ENCODE measurements at regions not wholly inside any gene's neighbourhood (a gene's known extent, or its start where the extent isn't known, plus 50 kb on each side); places are given as distances from the start of the nearest gene placed in this dataset.
"Not testable (repeated sequence)": the region's sequence is repeated elsewhere in the genome, so short reads cannot be mapped to it uniquely, and the experiment has no call there.

DNA sequence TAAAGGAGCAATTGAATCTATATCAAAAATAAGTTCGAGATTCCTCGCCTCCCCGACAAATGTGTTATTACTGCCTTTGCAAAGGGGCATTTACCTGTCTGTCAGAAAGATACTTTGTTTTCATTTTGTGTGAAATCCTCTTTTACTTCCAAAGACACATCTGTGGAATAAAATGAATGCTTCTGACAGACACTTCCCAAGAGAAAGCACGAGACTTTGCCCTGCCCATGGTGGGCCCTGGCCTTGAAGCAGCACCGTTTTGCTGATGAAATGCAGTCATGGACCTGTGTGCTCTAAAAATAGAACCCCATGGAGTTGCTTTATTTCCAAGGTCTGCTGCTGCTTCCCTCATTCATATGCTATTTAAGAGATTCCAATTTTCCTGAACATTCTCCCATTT lies 85.9 kb upstream of the USP47 start:
- no peak for DNase-seq

- no peak for DNase-seq
Observed at GRCh38 chr11:11752679-11753078, 89.1 kb upstream of the USP47 start.

DNA sequence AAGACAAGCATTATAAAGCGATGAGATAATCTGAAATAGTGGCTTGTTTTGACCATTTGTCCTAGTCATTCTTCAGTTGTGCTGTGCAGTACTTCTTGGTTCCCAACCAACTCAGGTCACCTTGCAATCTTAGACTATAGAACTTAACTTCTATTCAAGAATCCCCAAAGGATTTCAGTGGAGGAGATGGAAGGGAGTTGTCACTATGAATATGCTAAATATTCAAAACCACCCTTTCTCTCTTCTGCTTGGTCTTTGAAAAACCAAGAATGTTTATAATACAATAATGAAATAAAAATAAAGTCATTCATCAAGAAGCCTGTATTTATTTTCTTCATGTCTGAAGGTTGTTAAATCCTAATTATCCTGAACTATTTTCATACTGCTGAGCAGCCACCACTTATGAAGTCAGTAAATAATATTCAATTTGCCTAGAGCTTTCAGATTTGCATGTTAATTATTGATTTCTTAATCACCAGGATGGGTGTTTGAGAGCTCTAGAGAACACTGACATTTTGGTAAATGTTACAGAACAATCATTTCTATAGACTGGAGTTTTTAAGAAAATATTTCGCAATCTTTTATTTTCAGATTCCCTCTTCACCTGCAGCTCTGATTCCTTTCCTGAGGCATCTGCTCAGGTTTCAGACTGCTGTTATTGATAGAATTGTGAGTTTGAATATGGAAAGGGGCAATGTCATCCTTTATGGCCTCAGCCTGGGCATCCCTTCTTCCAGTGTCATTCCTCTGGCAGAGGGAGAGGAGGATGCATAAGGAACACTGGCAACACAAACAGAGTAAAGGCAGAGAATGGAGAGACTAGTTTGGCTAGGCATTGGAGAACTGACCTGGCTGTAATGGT lies 91.5 kb upstream of the USP47 start:
- no peak for DNase-seq

DNA sequence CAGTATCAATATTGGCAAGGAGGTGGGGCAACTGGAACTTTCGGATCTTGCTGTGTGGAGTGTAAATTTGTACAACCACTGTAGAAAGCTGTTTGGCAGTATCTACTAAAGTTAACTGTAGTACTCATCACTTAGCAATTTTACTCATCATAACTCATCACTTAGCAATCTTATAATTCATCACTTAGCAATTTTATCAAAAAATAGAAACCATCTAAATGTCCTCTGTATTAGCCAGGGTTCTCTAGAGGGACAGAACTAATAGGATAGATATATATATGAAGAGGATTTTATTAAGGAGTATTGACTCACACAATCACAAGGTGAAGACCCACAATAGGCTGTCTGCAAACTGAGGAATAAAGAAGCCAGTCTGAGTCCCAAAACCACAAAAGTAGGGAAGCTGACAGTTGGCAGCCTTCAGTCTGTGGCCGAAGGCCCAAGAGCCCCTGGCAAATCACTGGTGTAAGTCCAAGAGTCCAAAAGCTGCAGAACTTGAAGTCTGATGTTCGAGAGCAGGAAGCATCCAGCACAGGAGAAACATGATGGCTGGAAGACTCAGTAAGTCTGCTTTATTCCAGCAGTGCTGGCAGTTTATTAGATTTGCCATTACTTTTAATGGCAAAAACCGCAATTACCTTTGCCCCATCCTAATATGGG lies 92.9 kb upstream of the USP47 start:
- no peak for DNase-seq

DNA sequence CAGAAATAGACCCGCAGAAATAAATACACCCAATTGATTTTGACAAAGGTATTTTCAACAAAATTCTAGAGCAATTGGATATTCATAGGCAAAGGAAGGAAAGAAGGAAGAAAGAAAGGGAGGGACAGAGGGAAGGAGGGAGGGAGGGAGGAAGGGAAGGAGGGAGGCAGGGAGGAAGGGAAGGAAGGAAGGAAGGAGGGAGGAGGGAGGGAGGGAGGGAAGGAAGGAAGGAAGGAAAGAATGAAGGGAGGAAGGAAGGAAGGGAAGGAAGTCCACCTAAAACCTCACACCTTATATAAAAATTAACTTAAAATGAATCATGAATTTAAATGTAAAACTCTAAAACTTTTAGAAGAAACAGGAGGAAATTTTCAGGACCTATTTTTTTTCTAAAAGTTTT lies 94.2 kb upstream of the USP47 start:
- DNase-seq: no peak

- no peak for DNase-seq
Observed at GRCh38 chr11:11746449-11746848, 95.3 kb upstream of the USP47 start.

- no peak for DNase-seq
Observed at GRCh38 chr11:11743216-11743615, 98.6 kb upstream of the USP47 start.

DNA sequence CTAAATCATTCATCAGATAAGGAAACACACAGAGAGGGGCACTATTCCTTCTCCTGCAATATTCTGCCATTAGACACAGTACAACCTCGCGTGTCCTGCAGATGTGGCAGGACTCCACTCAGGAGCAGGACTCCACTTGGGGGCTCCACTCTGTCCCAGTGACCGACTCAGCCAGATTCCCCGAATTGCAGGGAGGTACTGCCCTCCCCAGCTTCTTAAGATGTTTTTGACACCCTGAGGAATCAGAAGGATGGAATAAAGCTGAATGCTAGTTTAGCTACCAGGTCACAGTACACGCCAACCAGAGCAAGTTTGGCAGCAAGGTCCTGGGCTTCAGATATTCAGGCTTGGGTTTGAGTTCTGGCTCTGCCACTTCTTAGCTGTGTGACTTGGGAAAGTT lies 99.3 kb upstream of the USP47 start:
- no peak for DNase-seq

- DNase-seq: no peak
Observed at GRCh38 chr11:11740836-11741235, 100.9 kb upstream of the USP47 start.

DNA sequence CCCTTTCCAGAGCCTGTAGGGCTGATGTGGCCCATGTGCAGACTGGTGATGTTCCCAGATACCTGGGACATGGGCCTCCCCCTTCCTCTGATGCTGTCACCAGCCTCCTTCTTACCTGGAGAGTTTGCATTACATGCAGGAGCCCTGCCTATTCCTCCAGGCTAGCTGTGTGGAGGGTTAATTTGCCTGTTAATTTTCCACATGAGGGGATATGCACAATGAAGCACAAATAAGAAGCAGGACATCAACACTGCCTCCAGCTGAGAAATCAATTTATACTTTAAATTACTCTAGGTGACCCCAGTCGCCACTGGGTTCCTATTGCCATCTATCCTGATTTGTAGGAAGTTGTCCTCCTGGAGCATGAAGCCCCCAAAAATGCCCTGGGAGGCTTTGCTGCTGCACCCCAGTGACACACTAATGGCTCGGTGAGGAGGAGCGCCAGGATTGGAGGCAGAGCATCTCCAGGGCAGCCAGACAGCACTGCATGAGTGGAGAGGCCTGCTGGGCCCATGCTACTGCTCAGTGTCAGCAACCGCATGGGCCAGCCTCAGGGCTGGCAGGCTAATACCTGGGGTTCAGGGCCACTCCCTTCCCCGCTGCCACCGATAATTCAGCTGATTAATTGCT lies 101.6 kb upstream of the USP47 start:
- no peak for DNase-seq

DNA sequence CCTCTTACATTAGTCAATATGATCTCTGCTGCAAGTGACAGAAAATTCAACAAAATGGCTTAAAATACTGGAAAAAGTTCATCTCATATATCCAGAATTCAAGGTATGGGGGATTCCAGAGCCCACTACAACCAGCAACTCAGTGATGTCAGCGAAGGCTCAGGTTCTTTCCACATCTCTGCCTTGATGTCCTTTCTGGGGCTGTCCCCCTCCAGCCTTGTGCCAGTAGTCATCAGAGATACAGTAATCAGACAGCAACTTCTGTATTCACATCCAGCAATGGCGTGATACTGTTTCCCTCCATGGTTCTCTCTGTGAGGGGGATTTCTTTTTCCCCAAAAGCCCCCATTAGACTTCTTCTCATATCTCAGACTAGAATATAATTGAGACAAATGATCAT lies 103.4 kb upstream of the USP47 start:
- no peak for DNase-seq

DNA sequence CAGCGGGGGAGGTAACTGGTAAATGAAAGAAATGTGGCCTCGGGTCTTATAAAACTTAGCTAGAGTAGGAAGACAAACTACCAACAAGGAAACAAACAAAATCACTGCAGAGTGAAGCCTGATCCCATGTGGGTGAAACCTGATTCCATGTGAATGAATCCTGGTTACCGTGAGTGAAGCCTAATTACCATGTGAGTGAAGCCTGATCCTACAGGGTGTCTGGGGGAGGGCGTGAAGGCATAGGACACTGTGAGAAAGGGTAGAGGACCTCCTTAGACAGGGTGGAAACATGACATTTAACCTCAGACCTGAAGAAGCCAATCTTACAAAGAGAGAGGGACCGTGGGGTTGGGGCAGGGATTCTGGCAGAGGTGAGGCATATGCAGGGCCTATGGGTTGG lies 106.2 kb upstream of the USP47 start:
- no peak for DNase-seq

- DNase-seq: no peak
Observed at GRCh38 chr11:11733246-11733747, 108.5 kb upstream of the USP47 start.

DNA sequence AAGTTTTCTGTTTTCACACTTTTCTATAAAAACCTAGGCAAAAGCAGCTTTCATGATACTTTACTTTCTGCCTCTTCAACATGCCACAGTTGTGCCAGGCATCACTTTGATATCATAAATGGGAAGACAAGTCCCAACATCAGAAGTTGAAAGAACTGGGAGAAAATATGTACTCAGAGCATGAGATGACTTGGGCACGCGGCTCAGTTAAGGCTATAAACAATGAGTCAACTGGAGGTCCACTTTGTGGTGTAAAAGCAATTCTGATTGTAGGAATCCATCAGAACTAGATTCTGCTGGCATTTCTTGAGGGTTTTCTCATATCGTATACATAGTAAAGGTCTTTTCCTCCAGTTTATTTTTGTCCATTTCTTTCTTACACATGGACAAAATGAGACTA lies 109.7 kb upstream of the USP47 start:
- no peak for DNase-seq

DNA sequence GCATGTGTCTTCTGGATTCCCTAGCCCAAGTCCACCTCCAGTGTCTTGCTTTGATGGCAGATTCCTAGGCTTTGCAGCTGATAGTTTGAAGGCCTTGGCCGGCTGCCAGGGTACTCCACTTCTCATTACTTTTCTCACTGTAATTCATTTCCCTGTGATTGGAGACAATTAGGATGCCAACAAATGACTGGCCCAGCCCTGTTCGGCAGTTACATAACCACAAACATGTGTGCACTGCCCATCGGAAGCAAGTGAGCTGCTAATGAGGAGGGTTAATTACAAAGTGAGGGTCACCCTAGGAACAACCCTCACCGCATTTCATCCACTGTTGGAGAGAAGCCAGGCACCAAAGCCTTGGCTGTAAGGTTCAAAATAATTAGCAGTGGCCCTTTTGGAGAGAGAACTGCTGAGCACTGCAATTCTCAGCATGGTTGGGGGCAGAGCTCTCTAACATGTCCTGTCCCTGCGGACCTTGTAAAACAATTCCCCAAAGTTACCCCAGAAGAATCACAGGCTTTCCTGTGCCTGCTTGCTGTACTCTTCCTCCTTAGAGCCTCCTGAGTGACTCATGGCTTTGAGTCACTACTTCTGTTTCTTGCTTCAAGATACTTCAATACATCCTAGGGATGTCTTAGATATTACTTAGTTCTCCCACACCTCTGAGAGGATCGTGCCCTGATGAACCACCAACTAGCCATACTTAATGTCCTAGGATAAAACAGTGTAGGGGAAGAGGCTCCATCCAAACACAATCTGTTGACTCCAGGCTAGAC lies 109.7 kb upstream of the GALNT18 start:
- peak; percentile 4 for DNase-seq

GRCh38 chr11:11728386-11728785 lies 106.6 kb upstream of the GALNT18 start:
- DNase-seq: no peak

GRCh38 chr11:11725438-11725837 lies 103.6 kb upstream of the GALNT18 start:
- no peak for DNase-seq

GRCh38 chr11:11724994-11725393 lies 103.2 kb upstream of the GALNT18 start:
- DNase-seq: no peak

GRCh38 chr11:11722861-11723260 lies 101.1 kb upstream of the GALNT18 start:
- no peak for DNase-seq

DNA sequence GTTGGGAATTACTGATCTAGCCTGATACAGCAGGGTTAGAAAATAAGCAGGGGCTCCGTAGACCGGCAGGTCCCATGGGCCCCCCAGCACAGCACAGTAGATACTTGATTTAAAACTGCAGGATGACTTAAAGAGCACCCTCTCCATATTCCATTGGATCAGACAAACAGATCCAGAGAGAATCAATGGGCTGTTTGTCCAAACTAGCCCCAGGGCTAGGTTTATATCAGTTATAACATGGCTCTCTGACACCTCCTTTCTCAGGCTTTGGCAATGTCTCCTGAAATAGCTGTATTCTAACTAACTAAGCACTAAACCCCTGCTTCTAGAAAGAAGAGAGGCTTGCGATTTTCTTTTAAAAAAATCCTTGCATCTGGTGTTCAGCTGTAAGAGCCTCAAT lies 100.4 kb upstream of the GALNT18 start:
- no peak for DNase-seq

- DNase-seq: no peak
Observed at GRCh38 chr11:11718511-11718910, 96.7 kb upstream of the GALNT18 start.

GRCh38 chr11:11717064-11717725 lies 95.4 kb upstream of the GALNT18 start:
- DNase-seq: no peak

GRCh38 chr11:11715075-11715474 lies 93.3 kb upstream of the GALNT18 start:
- DNase-seq: not testable (repeated sequence)

All from suppressor macrophage treated with lipopolysaccharide for 4 hours (primary cell).